Endothelial cell of umbilical vein (primary cell): ENCODE measurements at regions not wholly inside any gene's neighbourhood (a gene's known extent, or its start where the extent isn't known, plus 50 kb on each side); places are given as distances from the start of the nearest gene placed in this dataset.

ENCODE experiments used
- BruUV-seq: library from RNA; stranded (reverse); fragments of 400-500 nt; replicated peaks from 2 replicates; lab custom pipeline; 2021; lab: Mats Ljungman, UMichigan
- CTCF ChIA-PET: fragments of 300-600, 350-600 bp; sonication (Branson Sonifier 250); formaldehyde crosslinking; loops from one replicate; lab custom pipeline; 2021; ENCODE audit warnings: antibody characterized with exemption, inconsistent platforms; lab: Charles Lee
- POLR2A ChIA-PET: fragments of 300-600, 350-600 bp; sonication (Branson Sonifier 250); formaldehyde crosslinking; loops from one replicate; lab custom pipeline; 2021; ENCODE audit warnings: antibody characterized with exemption, inconsistent platforms; lab: Charles Lee
- DNase-seq: peaks from one replicate; pipeline ENCODE4 v3.0.0-alpha.2; 2011; ENCODE audit warnings: low read depth, low spot score
- FAIRE-seq: peaks from 2 replicates; lab custom pipeline; 2011; peaks lifted over from hg19 to GRCh38; lab: Jason Lieb, UNC
- H2AFZ ChIP-seq: 2 replicates; pipeline ENCODE4 v1.6.0; 2012; ENCODE audit warnings: low read depth, low read length, control low read depth, inconsistent platforms
- H3K27ac ChIP-seq: 2 replicates; pipeline ENCODE4 v1.5.1; 2011; ENCODE audit warnings: low read depth, mild to moderate bottlenecking, control low read depth, low read length, moderate library complexity; ENCODE audit not compliant: insufficient read depth
- H3K27me3 ChIP-seq, 2 experiments: 2 replicates each; pipeline versions ENCODE4 v1.6.0 to v1.6.1; 2011; ENCODE audit warnings: low read length in 2 of 2, mixed read lengths in 1 of 2; ENCODE audit not compliant: control insufficient read depth in 2 of 2, insufficient read depth in 2 of 2
- H3K36me3 ChIP-seq, 2 experiments: 2 replicates in 1 of 2; 3 replicates in 1 of 2; pipeline ENCODE4 v1.5.1; 2011; ENCODE audit warnings: low read length in 2 of 2, mild to moderate bottlenecking in 1 of 2, moderate library complexity in 1 of 2; ENCODE audit not compliant: control insufficient read depth in 2 of 2, insufficient read depth in 2 of 2; ENCODE audit errors: extremely low read depth in 1 of 2
- H3K4me1 ChIP-seq: 3 replicates; pipeline ENCODE4 v1.5.1; 2011; ENCODE audit warnings: mild to moderate bottlenecking, low read length; ENCODE audit not compliant: control insufficient read depth, insufficient read depth; ENCODE audit errors: extremely low read depth
- H3K4me2 ChIP-seq: 2 replicates; pipeline ENCODE4 v1.6.1; 2011; ENCODE audit warnings: low read length, control low read depth, mixed read lengths; ENCODE audit not compliant: insufficient read depth
- H3K4me3 ChIP-seq, 3 experiments: fragments of 200-600 bp in 1 of 3; sonication (generic), shearing (Covaris generic) in 1 of 3; replicated peaks in 1 of 3; 2 replicates each; pipeline ENCODE4 v1.5.1; 2011 to 2016; ENCODE audit warnings: control low read depth in 3 of 3, low read length in 3 of 3, mild to moderate bottlenecking in 2 of 3, inconsistent platforms in 1 of 3, low read depth in 1 of 3, moderate library complexity in 1 of 3; ENCODE audit not compliant: insufficient read depth in 1 of 3
- H3K79me2 ChIP-seq: 2 replicates; pipeline ENCODE4 v1.6.0; 2012; ENCODE audit warnings: low read length, inconsistent platforms; ENCODE audit not compliant: control insufficient read depth, insufficient read depth
- H3K9ac ChIP-seq: replicated peaks from 2 replicates; pipeline ENCODE3; 2011; ENCODE audit warnings: low read length, control low read depth; ENCODE audit not compliant: insufficient read depth; ENCODE audit errors: extremely low read depth
- H3K9me1 ChIP-seq: replicated peaks from 3 replicates; pipeline ENCODE4 v1.6.0; 2011; ENCODE audit warnings: mild to moderate bottlenecking, low read length; ENCODE audit not compliant: control insufficient read depth, insufficient read depth; ENCODE audit errors: extremely low read depth
- H3K9me3 ChIP-seq: replicated peaks from 2 replicates; pipeline ENCODE4 v1.5.1; 2012; ENCODE audit warnings: low read length, inconsistent platforms; ENCODE audit not compliant: control insufficient read depth, insufficient read depth
- H4K20me1 ChIP-seq: replicated peaks from 2 replicates; pipeline ENCODE3; 2011; ENCODE audit warnings: mild to moderate bottlenecking, low read length; ENCODE audit not compliant: control insufficient read depth, insufficient read depth; ENCODE audit errors: extremely low read depth
- CTCF ChIP-seq, 2 donors: IDR thresholded peaks; 1 replicate in 1 of 2; 2 replicates in 1 of 2; pipeline ENCODE4 v1.5.1; 2011; ENCODE audit warnings: low read length in 2 of 2, mild to moderate bottlenecking in 2 of 2, moderate library complexity in 2 of 2, control low read depth in 1 of 2, inconsistent platforms in 1 of 2, low read depth in 1 of 2; ENCODE audit not compliant: insufficient read depth in 1 of 2; ENCODE audit errors: extremely low read depth in 1 of 2
- EZH2 ChIP-seq: IDR thresholded peaks from 2 replicates; pipeline ENCODE4 v1.6.1; 2012; ENCODE audit warnings: borderline replicate concordance, low read depth, mild to moderate bottlenecking, moderate library complexity, low read length, inconsistent platforms; ENCODE audit not compliant: severe bottlenecking
- FOS ChIP-seq: IDR thresholded peaks from 2 replicates; pipeline ENCODE4 v1.6.1; 2011; ENCODE audit warnings: mild to moderate bottlenecking, low read length, moderate library complexity, borderline replicate concordance; ENCODE audit not compliant: insufficient read depth
- GATA2 ChIP-seq: IDR thresholded peaks from 2 replicates; pipeline ENCODE4 v1.7.0; 2011; ENCODE audit warnings: low read depth, mild to moderate bottlenecking, moderate library complexity, mixed read lengths, low read length; ENCODE audit not compliant: insufficient read length, insufficient read depth
- JUN ChIP-seq: IDR thresholded peaks from 2 replicates; pipeline ENCODE4 v1.6.1; 2011; ENCODE audit warnings: borderline replicate concordance, low read depth; ENCODE audit not compliant: insufficient read length, insufficient read depth
- MAX ChIP-seq: IDR thresholded peaks from 2 replicates; pipeline ENCODE4 v1.6.1; 2011; ENCODE audit not compliant: insufficient read depth, insufficient read length
- MYC ChIP-seq: IDR thresholded peaks from one replicate; pipeline ENCODE4 v1.6.1; 2011; ENCODE audit warnings: mild to moderate bottlenecking, low read depth, low read length
- POLR2A ChIP-seq: IDR thresholded peaks from 2 replicates; pipeline ENCODE4 v1.6.1; 2012; ENCODE audit warnings: low read depth, mild to moderate bottlenecking, control low read depth, low read length
- POLR2AphosphoS5 ChIP-seq: IDR thresholded peaks from 2 replicates; pipeline ENCODE4 v1.6.1; 2012; ENCODE audit warnings: low read depth, mild to moderate bottlenecking, control low read depth, low read length, moderate library complexity; ENCODE audit not compliant: insufficient read depth
- dilution Hi-C: fragments of 300-500 bp; cut with MboI; formaldehyde crosslinking; loops from one replicate; pipeline ENCODE4 v1.15.0; 2019; ENCODE audit warnings: low sequenced_read_pairs; ENCODE audit not compliant: extremely low pct_ligation_motif_present
- intact Hi-C: fragments of 100-400 bp; cut with micrococcal nuclease; formaldehyde crosslinking; loops from one replicate; pipeline ENCODE4 v1.10.0; 2022

- Histone ChIP-seq H4K20me1 (no peaks in the 10 kb centered on the region), H3K27ac (no peak overlapping the region), H2AFZ (no peak overlapping the region), H3K4me3 (no peak overlapping the region), H3K79me2 (no peaks in the 10 kb centered on the region), H3K9ac (no peak overlapping the region), H3K9me3 (no peaks in the 10 kb centered on the region), H3K36me3 (no peaks in the 10 kb centered on the region), H3K9me1 (no peaks in the 10 kb centered on the region), H3K4me2 (no peak overlapping the region), H3K27me3 (no peaks in the 10 kb centered on the region), H3K4me1 (no peaks in the 10 kb centered on the region)
- dilution Hi-C loops (no loop called here), intact Hi-C loops (no loop called here)
- ChIA-PET POLR2A (no interaction called here), CTCF (interaction anchor here (1.4 kb wide), 1 partner anchor 83 kb away, joined by 3 read pairs; no protein-coding TSS in a partner anchor)
- TF ChIP-seq POLR2A (no peak), JUN (no peak), MAX (no peak), MYC (no peak), FOS (no peak), POLR2AphosphoS5 (no peak), GATA2 (no peak), EZH2 (no peak), CTCF (IDR thresholded peaks at IDR 0.05; ENCODE audit: extremely low read depth in 1 of 2, insufficient read depth in 1 of 2, low read depth in 1 of 2, low read length in 2 of 2) (no peak)
- no TSS peak for BruUV-seq
- FAIRE-seq (no peak), DNase-seq (no peak)
Observed at GRCh38 chr2:72007402-72007801, 140.3 kb downstream of the CYP26B1 start.
